ENCODE measurements at regions not wholly inside any gene's neighbourhood (a gene's known extent, or its start where the extent isn't known, plus 50 kb on each side); places are given as distances from the start of the nearest gene placed in this dataset.

GRCh38 chr2:204255526-204255925 lies 289.7 kb upstream of the PARD3B start:
- no peak for FAIRE-seq
- Histone ChIP-seq H3K27ac (ENCODE audit: low read depth, low read length) (no peak overlapping the region), H3K9me3 (ENCODE audit: insufficient read depth, low read depth, low read length) (no peaks in the 10 kb centered on the region), H3K27me3 (ENCODE audit: insufficient read depth, low read length) (no peaks in the 10 kb centered on the region), H3K4me3 (ENCODE audit: insufficient read depth, low read depth, low read length) (no peak overlapping the region), H3K4me1 (ENCODE audit: insufficient read depth, low read length) (peaks cover 6% of the 10 kb centered on the region), H2AFZ (ENCODE audit: low read depth, low read length) (no peak overlapping the region), H3K36me3 (ENCODE audit: insufficient read depth, low read length) (no peaks in the 10 kb centered on the region), H4K20me1 (ENCODE audit: insufficient read depth, low read length) (no peaks in the 10 kb centered on the region), H3K79me2 (ENCODE audit: insufficient read depth, low read length) (no peaks in the 10 kb centered on the region), H3K4me2 (ENCODE audit: low read length) (no peak overlapping the region), H3K9ac (ENCODE audit: low read length) (no peak overlapping the region)
- peaks cover 15% of the 10 kb centered on the region for H3K4me1 Mint-ChIP-seq (ENCODE audit: low read depth, unreplicated experiment)
- H3K9me3 Mint-ChIP-seq (ENCODE audit: unreplicated experiment), result peaks cover 5% of the 10 kb centered on the region
- no peak for TF ChIP-seq CTCF (IDR thresholded peaks at IDR 0.05; ENCODE audit: insufficient read depth, low read depth, low read length)
- H3K4me3 Mint-ChIP-seq (ENCODE audit: unreplicated experiment), result no peak overlapping the region
- no peak overlapping the region for H3K27ac Mint-ChIP-seq (ENCODE audit: unreplicated experiment)
- no peak for DNase-seq (ENCODE audit: low read depth)
- H3K27me3 Mint-ChIP-seq (ENCODE audit: low read depth, unreplicated experiment), result peaks cover 6% of the 10 kb centered on the region
- H3K36me3 Mint-ChIP-seq (ENCODE audit: low read depth, unreplicated experiment), result no peaks in the 10 kb centered on the region

GRCh38 chr2:204257781-204258180 lies 287.5 kb upstream of the PARD3B start:
- peaks cover 5% of the 10 kb centered on the region for H3K27me3 Mint-ChIP-seq (ENCODE audit: low read depth, unreplicated experiment)
- Histone ChIP-seq H3K36me3 (ENCODE audit: insufficient read depth, low read length) (no peaks in the 10 kb centered on the region), H3K4me3 (ENCODE audit: insufficient read depth, low read depth, low read length) (no peak overlapping the region), H3K27me3 (ENCODE audit: insufficient read depth, low read length) (no peaks in the 10 kb centered on the region), H3K79me2 (ENCODE audit: insufficient read depth, low read length) (no peaks in the 10 kb centered on the region), H3K9me3 (ENCODE audit: insufficient read depth, low read depth, low read length) (no peaks in the 10 kb centered on the region), H3K4me1 (ENCODE audit: insufficient read depth, low read length) (peaks cover 6% of the 10 kb centered on the region), H3K9ac (ENCODE audit: low read length) (no peak overlapping the region), H2AFZ (ENCODE audit: low read depth, low read length) (no peak overlapping the region), H3K27ac (ENCODE audit: low read depth, low read length) (no peak overlapping the region), H4K20me1 (ENCODE audit: insufficient read depth, low read length) (no peaks in the 10 kb centered on the region), H3K4me2 (ENCODE audit: low read length) (no peak overlapping the region)
- H3K4me1 Mint-ChIP-seq (ENCODE audit: low read depth, unreplicated experiment), result peaks cover 15% of the 10 kb centered on the region
- peak; percentile 47 for FAIRE-seq
- no peak for DNase-seq (ENCODE audit: low read depth)
- TF ChIP-seq EZH2 (IDR thresholded peaks at IDR 0.05; ENCODE audit: insufficient read depth, low read length) (no peak), CTCF (IDR thresholded peaks at IDR 0.05; ENCODE audit: insufficient read depth, low read depth, low read length) (no peak)
- no peaks in the 10 kb centered on the region for H3K36me3 Mint-ChIP-seq (ENCODE audit: low read depth, unreplicated experiment)
- H3K9me3 Mint-ChIP-seq (ENCODE audit: unreplicated experiment), result no peaks in the 10 kb centered on the region
- H3K27ac Mint-ChIP-seq (ENCODE audit: unreplicated experiment), result no peak overlapping the region
- no peak overlapping the region for H3K4me3 Mint-ChIP-seq (ENCODE audit: unreplicated experiment)

GRCh38 chr2:204258890-204259289 lies 286.4 kb upstream of the PARD3B start:
- H3K4me3 ChIP-seq (ENCODE audit: insufficient read depth, low read depth, low read length), result no peak overlapping the region
- H3K27ac ChIP-seq (ENCODE audit: low read depth, low read length), result no peak overlapping the region
- no peak overlapping the region for H3K4me2 ChIP-seq (ENCODE audit: low read length)
- H2AFZ ChIP-seq (ENCODE audit: low read depth, low read length), result no peak overlapping the region
- no peaks in the 10 kb centered on the region for H3K79me2 ChIP-seq (ENCODE audit: insufficient read depth, low read length)
- FAIRE-seq, result no peak
- H3K9ac ChIP-seq (ENCODE audit: low read length), result no peak overlapping the region
- Mint-ChIP-seq H3K36me3 (ENCODE audit: low read depth, unreplicated experiment) (no peaks in the 10 kb centered on the region), H3K4me1 (ENCODE audit: low read depth, unreplicated experiment) (peaks cover 15% of the 10 kb centered on the region), H3K27ac (ENCODE audit: unreplicated experiment) (no peak overlapping the region), H3K9me3 (ENCODE audit: unreplicated experiment) (no peaks in the 10 kb centered on the region), H3K4me3 (ENCODE audit: unreplicated experiment) (no peak overlapping the region), H3K27me3 (ENCODE audit: low read depth, unreplicated experiment) (no peaks in the 10 kb centered on the region)
- H3K27me3 ChIP-seq (ENCODE audit: insufficient read depth, low read length), result no peaks in the 10 kb centered on the region
- TF ChIP-seq CTCF (IDR thresholded peaks at IDR 0.05; ENCODE audit: insufficient read depth, low read depth, low read length) (no peak), EZH2 (IDR thresholded peaks at IDR 0.05; ENCODE audit: insufficient read depth, low read length) (no peak)
- no peak for DNase-seq (ENCODE audit: low read depth)
- no peaks in the 10 kb centered on the region for H3K9me3 ChIP-seq (ENCODE audit: insufficient read depth, low read depth, low read length)
- H4K20me1 ChIP-seq (ENCODE audit: insufficient read depth, low read length), result no peaks in the 10 kb centered on the region
- H3K36me3 ChIP-seq (ENCODE audit: insufficient read depth, low read length), result no peaks in the 10 kb centered on the region
- peaks cover 6% of the 10 kb centered on the region for H3K4me1 ChIP-seq (ENCODE audit: insufficient read depth, low read length)
